Mesodermal cell (in vitro differentiated cells): ENCODE measurements at regions not wholly inside any gene's neighbourhood (a gene's known extent, or its start where the extent isn't known, plus 50 kb on each side); places are given as distances from the start of the nearest gene placed in this dataset.

Experiments
- H3K27ac ChIP-seq: 2 replicates; pipeline ENCODE4 v1.7.0; 2013; ENCODE audit warnings: mild to moderate bottlenecking, low read depth, low read length, moderate library complexity; ENCODE audit not compliant: severe bottlenecking
- H3K36me3 ChIP-seq: 2 replicates; pipeline ENCODE4 v1.7.1; 2013; ENCODE audit warnings: mild to moderate bottlenecking, low read length, moderate library complexity; ENCODE audit not compliant: control insufficient read depth, insufficient read depth
- H3K4me1 ChIP-seq: one replicate; pipeline ENCODE4 v1.7.1; 2013; ENCODE audit warnings: mild to moderate bottlenecking, low read length; ENCODE audit not compliant: insufficient read depth, control insufficient read depth, poor library complexity, severe bottlenecking
- H3K4me3 ChIP-seq: 2 replicates; pipeline ENCODE4 v1.7.0; 2013; ENCODE audit warnings: low read length, control low read depth, mild to moderate bottlenecking; ENCODE audit not compliant: insufficient read depth, poor library complexity, severe bottlenecking; ENCODE audit errors: extremely low read depth
- H3K9me3 ChIP-seq: 2 replicates; pipeline ENCODE4 v1.7.1; 2013; ENCODE audit warnings: mild to moderate bottlenecking, low read length, moderate library complexity; ENCODE audit not compliant: control insufficient read depth
- WGBS, 2 experiments: methylation state at CpG; one replicate each; pipeline ENCODE4 v1.1.5; 2013; ENCODE audit warnings: missing lambda C conversion rate in 2 of 2; ENCODE audit not compliant: insufficient coverage in 2 of 2; 5-methylcytosine and 5-hydroxymethylcytosine counted together

GRCh38 chr14:101232340-101233020 lies 328.8 kb upstream of the DIO3 start:
- H3K9me3 ChIP-seq: no peaks in the 10 kb centered on the region
- H3K4me3 ChIP-seq: no peak overlapping the region
- no peaks in the 10 kb centered on the region for H3K36me3 ChIP-seq
- H3K27ac ChIP-seq: no peak overlapping the region
- H3K4me1 ChIP-seq: peaks cover 4% of the 10 kb centered on the region
- WGBS, 2 experiments: 92 to 94% methylated on average over 10 to 20 of the region's 21 CpGs

DNA sequence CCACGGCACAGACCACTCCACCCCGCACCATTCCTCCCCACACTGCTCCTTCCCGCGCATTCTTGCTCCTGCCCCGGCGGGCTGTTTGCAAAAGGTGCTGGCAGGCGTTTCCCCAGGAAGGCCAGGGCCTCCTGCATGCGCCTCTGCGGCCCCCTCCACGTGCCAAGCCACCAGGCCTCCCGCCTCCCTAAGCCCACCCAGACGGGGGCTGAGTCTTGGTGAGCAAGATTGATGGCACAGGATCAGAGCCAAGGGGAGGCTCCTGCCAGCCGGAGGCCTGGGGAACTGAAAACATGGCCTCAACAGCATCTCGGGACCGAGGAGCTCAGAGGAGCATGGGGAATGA lies 328.3 kb upstream of the DIO3 start:
- H3K9me3 ChIP-seq: no peaks in the 10 kb centered on the region
- H3K36me3 ChIP-seq: no peaks in the 10 kb centered on the region
- 86 to 93% methylated on average over 6 to 11 of the region's 15 CpGs for WGBS, 2 experiments
- no peak overlapping the region for H3K4me3 ChIP-seq
- peaks cover 4% of the 10 kb centered on the region for H3K4me1 ChIP-seq
- H3K27ac ChIP-seq: no peak overlapping the region

DNA sequence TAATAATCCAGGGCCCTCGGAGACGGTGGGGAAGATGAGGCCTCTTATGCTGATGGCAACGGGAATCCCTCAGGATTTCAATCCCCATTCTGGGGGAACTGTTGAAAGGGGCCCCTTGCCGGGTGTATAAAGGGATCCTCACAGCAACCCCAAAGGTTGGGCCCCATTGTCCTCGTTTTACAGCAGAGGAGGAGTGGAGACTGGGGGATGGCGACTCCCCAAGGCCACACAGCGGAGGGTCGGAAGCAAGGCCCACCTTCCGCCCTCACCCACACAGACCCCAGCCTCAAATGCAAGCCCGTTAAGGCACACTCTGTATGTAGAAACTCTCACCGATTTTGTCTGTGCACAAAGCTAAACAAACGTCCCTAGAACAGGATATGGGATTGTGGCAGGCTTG lies 327.9 kb upstream of the DIO3 start:
- WGBS, 2 experiments: 81 to 93% methylated on average over 3 to 7 of the region's 12 CpGs
- H3K4me1 ChIP-seq: peaks cover 4% of the 10 kb centered on the region
- no peaks in the 10 kb centered on the region for H3K36me3 ChIP-seq
- H3K4me3 ChIP-seq: no peak overlapping the region
- H3K9me3 ChIP-seq: no peaks in the 10 kb centered on the region
- no peak overlapping the region for H3K27ac ChIP-seq

- no peak overlapping the region for H3K27ac ChIP-seq
- WGBS, 2 experiments: 92 to 100% methylated on average over 6 to 7 of the region's 7 CpGs
Measured at GRCh38 chr14:101233808-101234207, 327.5 kb upstream of the DIO3 start.

DNA sequence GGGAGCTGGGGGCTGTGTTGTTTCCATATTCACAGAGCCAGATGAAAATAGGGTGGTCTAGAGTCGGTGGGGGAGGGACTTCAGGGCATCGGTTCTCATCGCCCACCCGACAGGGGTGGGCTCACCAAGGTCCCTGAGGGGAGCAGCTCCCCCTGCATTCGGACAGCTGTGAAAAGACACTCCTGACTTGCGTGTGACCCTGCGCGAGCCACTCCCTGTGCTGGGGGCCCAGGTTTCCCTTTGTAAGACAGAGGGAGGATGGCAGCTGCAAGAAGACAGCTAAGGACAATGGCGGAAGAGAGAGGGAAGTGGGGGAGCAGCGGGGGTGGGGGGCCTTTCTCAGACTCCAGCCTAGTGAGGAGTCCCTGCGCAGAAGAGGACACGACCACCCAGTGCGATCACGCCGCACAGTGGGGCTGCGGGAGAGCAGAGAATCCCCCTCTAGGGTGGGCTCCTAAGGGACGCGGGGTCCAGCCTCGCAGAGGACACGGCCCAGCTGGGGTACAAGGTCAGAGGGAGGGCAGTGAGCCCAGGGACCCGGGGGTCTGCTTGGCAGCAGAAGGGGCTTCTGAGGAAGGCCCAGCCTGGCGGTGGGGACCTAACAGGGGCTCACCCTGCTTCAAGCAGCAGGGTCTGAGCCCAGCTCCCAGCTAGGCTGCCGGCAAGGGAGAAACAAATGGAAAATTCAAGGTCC lies 326.9 kb upstream of the DIO3 start:
- no peaks in the 10 kb centered on the region for H3K9me3 ChIP-seq
- H3K27ac ChIP-seq: no peak overlapping the region
- H3K4me3 ChIP-seq: no peak overlapping the region
- 89 to 92% methylated on average over 19 to 22 of the region's 23 CpGs for WGBS, 2 experiments
- no peaks in the 10 kb centered on the region for H3K36me3 ChIP-seq
- peaks cover 4% of the 10 kb centered on the region for H3K4me1 ChIP-seq

More at GRCh38 chr14:101233808-101234207, 327.5 kb upstream of the DIO3 start:
- no peaks in the 10 kb centered on the region for H3K36me3 ChIP-seq
- peaks cover 4% of the 10 kb centered on the region for H3K4me1 ChIP-seq
- no peak overlapping the region for H3K4me3 ChIP-seq
- H3K9me3 ChIP-seq: no peaks in the 10 kb centered on the region

- no peak overlapping the region for H3K27ac ChIP-seq
- peaks cover 4% of the 10 kb centered on the region for H3K4me1 ChIP-seq
- no peaks in the 10 kb centered on the region for H3K9me3 ChIP-seq
- no peaks in the 10 kb centered on the region for H3K36me3 ChIP-seq
- H3K4me3 ChIP-seq: no peak overlapping the region
- 80 to 81% methylated on average over 12 of the region's 12 CpGs for WGBS, 2 experiments
Measured at GRCh38 chr14:101234999-101235334, 326.3 kb upstream of the DIO3 start.

- no peak overlapping the region for H3K27ac ChIP-seq
- 60 to 61% methylated on average over 8 to 13 of the region's 16 CpGs for whole genome bisulfite sequencing, 2 experiments
- H3K4me1 ChIP-seq: peaks cover 4% of the 10 kb centered on the region
- H3K4me3 ChIP-seq: no peak overlapping the region
- H3K9me3 ChIP-seq: no peaks in the 10 kb centered on the region
- no peaks in the 10 kb centered on the region for H3K36me3 ChIP-seq
Measured at GRCh38 chr14:101235335-101236103, 325.8 kb upstream of the DIO3 start.

- Histone ChIP-seq H3K27ac (no peak overlapping the region), H3K4me1 (peaks cover 4% of the 10 kb centered on the region), H3K9me3 (no peaks in the 10 kb centered on the region), H3K4me3 (no peak overlapping the region), H3K36me3 (no peaks in the 10 kb centered on the region)
- 94 to 95% methylated on average over 14 to 15 of the region's 15 CpGs for WGBS, 2 experiments
Measured at GRCh38 chr14:101236496-101237251, 324.6 kb upstream of the DIO3 start.

DNA sequence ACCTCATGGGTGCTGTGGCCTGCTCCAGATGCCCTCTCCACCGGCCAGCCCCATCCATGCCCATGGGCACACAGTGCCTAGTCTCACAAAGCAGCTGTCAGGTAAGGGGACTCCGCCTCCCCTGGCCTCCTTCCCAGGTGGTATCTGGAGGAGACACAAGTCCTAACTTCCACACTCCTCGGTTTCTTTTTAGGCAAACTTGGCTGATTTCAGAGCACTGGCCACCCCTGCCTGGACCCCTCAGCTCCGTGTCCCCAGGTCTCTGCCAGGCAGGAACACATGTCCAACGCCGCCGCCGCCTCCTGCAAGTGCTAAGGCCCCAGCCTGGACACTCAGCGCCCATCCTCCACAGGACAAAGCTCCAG lies 324.1 kb upstream of the DIO3 start:
- peaks cover 7% of the 10 kb centered on the region for H3K4me1 ChIP-seq
- H3K4me3 ChIP-seq: no peak overlapping the region
- no peaks in the 10 kb centered on the region for H3K9me3 ChIP-seq
- WGBS, 2 experiments: 83 to 89% methylated on average over 5 to 7 of the region's 9 CpGs
- H3K27ac ChIP-seq: no peak overlapping the region
- H3K36me3 ChIP-seq: no peaks in the 10 kb centered on the region

DNA sequence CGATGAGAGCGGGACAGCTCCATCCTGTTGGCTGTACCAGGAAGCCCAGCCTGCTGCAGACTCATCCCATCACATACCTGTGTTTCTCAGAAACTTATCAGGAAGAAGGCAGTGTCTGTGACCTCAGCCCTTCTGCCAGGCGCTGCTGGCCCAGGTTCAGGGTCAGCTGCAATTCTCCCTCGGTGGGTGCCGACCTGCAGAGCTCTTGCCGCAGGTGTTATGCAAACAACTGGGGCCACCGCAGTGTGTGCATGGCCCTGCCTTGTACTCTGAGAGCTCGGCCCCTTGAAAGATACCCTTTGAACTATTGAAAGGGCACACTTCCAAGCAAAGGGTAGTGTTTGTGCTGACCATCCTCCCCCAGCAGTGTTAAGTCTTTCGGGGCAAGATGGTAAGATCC lies 322.2 kb upstream of the DIO3 start:
- 86 to 90% methylated on average over 8 to 9 of the region's 9 CpGs for WGBS, 2 experiments
- Histone ChIP-seq H3K36me3 (no peaks in the 10 kb centered on the region), H3K4me3 (no peak overlapping the region), H3K9me3 (no peaks in the 10 kb centered on the region), H3K27ac (no peak overlapping the region), H3K4me1 (peaks cover 7% of the 10 kb centered on the region)
